Vagina (tissue), 2 donors: ENCODE measurements at regions not wholly inside any gene's neighbourhood (a gene's known extent, or its start where the extent isn't known, plus 50 kb on each side); places are given as distances from the start of the nearest gene placed in this dataset.
A peak's percentile ranks its signal among the peaks of the same experiment; 100 is the strongest.

Experiments used
- DNase-seq, 2 donors: peaks; one replicate each; pipeline ENCODE4 v3.0.0-alpha.2; 2017; ENCODE audit errors: extremely low spot score in 2 of 2
- H3K27ac ChIP-seq: fragments of 200-600 bp; sonication (generic); one replicate; pipeline ENCODE4 v1.5.1; 2019
- H3K27me3 ChIP-seq: fragments of 200-600 bp; sonication (generic); one replicate; pipeline ENCODE4 v1.5.1; 2019
- H3K36me3 ChIP-seq, 2 donors: fragments of 200-600 bp; sonication (generic); one replicate each; pipeline ENCODE4 v1.5.1; 2017 to 2019
- H3K4me1 ChIP-seq: fragments of 200-600 bp; sonication (generic); one replicate; pipeline ENCODE4 v1.5.1; 2019
- H3K4me3 ChIP-seq, 2 donors: fragments of 200-600 bp; sonication (generic); 1 replicate in 1 of 2; 2 replicates in 1 of 2; pipeline ENCODE4 v1.5.1; 2016 to 2019
- H3K9me3 ChIP-seq: fragments of 200-600 bp; sonication (generic); one replicate; pipeline ENCODE4 v1.5.1; 2019
- CTCF ChIP-seq, 3 experiments: fragments of 450-650 bp in 2 of 3; fragments of 200-600 bp in 1 of 3; sonication (generic) in 1 of 3; IDR thresholded peaks; one replicate each; pipeline ENCODE4 v1.5.1; 2017 to 2019; ENCODE audit warnings: antibody characterized with exemption in 3 of 3, mild to moderate bottlenecking in 2 of 3, moderate library complexity in 2 of 3
- POLR2A ChIP-seq, 2 donors: fragments of 450-650 bp; IDR thresholded peaks; one replicate each; pipeline ENCODE4 v1.6.1; 2017; ENCODE audit warnings: antibody characterized with exemption in 2 of 2, mild to moderate bottlenecking in 2 of 2, moderate library complexity in 2 of 2
- POLR2AphosphoS5 ChIP-seq, 2 donors: sonication (generic); formaldehyde crosslinking; IDR thresholded peaks; one replicate each; pipeline ENCODE4 v1.9.0; 2017; ENCODE audit warnings: antibody characterized with exemption in 2 of 2, mild to moderate bottlenecking in 2 of 2, low read depth in 1 of 2; ENCODE audit not compliant: insufficient read depth in 1 of 2
- intact Hi-C: fragments of 100-400 bp; cut with DNase I; formaldehyde crosslinking; loops from one replicate; pipeline ENCODE4 v1.15.1; 2023

GRCh38 chr6:18527836-18528743, 140.9 kb downstream of the RNF144B start:
- Histone ChIP-seq H3K9me3 (no peaks in the 10 kb centered on the region), H3K36me3 (no peaks in the 10 kb centered on the region), H3K27me3 (no peaks in the 10 kb centered on the region), H3K4me1 (no peaks in the 10 kb centered on the region), H3K27ac (no peak overlapping the region), H3K4me3 (no peak overlapping the region)
- intact Hi-C loops: no loop called here
- DNase-seq: no peak
- TF ChIP-seq POLR2AphosphoS5 (IDR thresholded peaks at IDR 0.05; ENCODE audit: insufficient read depth in 1 of 2, low read depth in 1 of 2) (no peak), POLR2A (IDR thresholded peaks at IDR 0.05) (no peak), CTCF (IDR thresholded peaks at IDR 0.05) (peak in 1 of 3 experiments; percentile 26)

DNA sequence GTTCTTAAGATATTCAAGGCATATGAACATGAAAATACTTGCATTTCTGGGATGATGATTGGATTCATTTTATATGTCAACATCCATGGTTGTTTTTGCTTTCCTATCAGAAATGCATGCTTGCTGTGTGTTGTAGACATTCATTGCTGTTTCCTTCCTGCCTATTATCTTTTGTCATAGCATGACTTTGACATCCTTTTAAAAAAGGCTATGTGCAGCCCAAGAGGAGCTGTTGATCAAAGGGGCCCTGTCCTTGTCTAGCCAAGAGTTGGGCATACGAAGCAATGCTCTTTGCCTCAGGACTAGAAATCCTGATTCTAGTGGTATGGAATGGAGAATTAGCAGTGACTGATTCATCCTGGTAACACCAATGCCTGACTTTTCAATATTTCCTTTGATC, 143.1 kb downstream of the RNF144B start:
- H3K36me3 ChIP-seq: no peaks in the 10 kb centered on the region
- H3K9me3 ChIP-seq: no peaks in the 10 kb centered on the region
- no peaks in the 10 kb centered on the region for H3K4me1 ChIP-seq
- intact Hi-C loops: no loop called here
- H3K27me3 ChIP-seq: no peaks in the 10 kb centered on the region
- TF ChIP-seq POLR2A (IDR thresholded peaks at IDR 0.05): no peak
- TF ChIP-seq POLR2AphosphoS5 (IDR thresholded peaks at IDR 0.05; ENCODE audit: insufficient read depth in 1 of 2, low read depth in 1 of 2): no peak
- TF ChIP-seq CTCF (IDR thresholded peaks at IDR 0.05): no peak
- H3K4me3 ChIP-seq: no peak overlapping the region
- no peak for DNase-seq
- H3K27ac ChIP-seq: no peak overlapping the region

- TF ChIP-seq CTCF (IDR thresholded peaks at IDR 0.05) (no peak), POLR2A (IDR thresholded peaks at IDR 0.05) (no peak), POLR2AphosphoS5 (IDR thresholded peaks at IDR 0.05; ENCODE audit: insufficient read depth in 1 of 2, low read depth in 1 of 2) (no peak)
- no peaks in the 10 kb centered on the region for H3K4me1 ChIP-seq
- intact Hi-C loops: no loop called here
- no peaks in the 10 kb centered on the region for H3K9me3 ChIP-seq
- H3K27ac ChIP-seq: no peak overlapping the region
- no peak for DNase-seq
- H3K4me3 ChIP-seq: no peak overlapping the region
- no peaks in the 10 kb centered on the region for H3K36me3 ChIP-seq
- H3K27me3 ChIP-seq: no peaks in the 10 kb centered on the region
These were observed 145.0 kb downstream of the RNF144B start for GRCh38 chr6:18532139-18532538.

DNA sequence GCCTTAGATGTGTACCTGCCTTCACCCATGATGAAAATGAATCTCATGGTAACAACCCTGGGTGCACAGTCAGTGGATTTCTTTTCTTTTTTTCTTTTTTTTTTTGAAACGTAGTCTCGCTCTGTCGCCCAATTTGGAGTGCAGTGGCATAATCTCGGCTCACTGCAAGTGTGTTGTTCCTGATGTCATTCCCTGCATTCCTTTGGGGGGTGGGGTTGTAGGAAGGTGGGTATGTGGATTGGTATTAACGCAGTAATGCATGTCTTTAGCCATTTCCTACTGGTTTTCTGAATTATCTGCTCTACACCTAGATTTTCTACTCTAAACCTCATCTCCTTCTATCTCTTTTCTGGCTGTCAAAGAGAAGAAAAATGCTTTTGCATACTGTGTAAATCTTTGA, 146.6 kb downstream of the RNF144B start:
- intact Hi-C loops: no loop called here
- H3K27ac ChIP-seq: no peak overlapping the region
- TF ChIP-seq POLR2A (IDR thresholded peaks at IDR 0.05): no peak
- TF ChIP-seq CTCF (IDR thresholded peaks at IDR 0.05): no peak
- no peak for TF ChIP-seq POLR2AphosphoS5 (IDR thresholded peaks at IDR 0.05; ENCODE audit: insufficient read depth in 1 of 2, low read depth in 1 of 2)
- DNase-seq: no peak
- H3K4me1 ChIP-seq: no peaks in the 10 kb centered on the region
- no peaks in the 10 kb centered on the region for H3K9me3 ChIP-seq
- no peaks in the 10 kb centered on the region for H3K27me3 ChIP-seq
- H3K36me3 ChIP-seq: no peaks in the 10 kb centered on the region
- no peak overlapping the region for H3K4me3 ChIP-seq

DNA sequence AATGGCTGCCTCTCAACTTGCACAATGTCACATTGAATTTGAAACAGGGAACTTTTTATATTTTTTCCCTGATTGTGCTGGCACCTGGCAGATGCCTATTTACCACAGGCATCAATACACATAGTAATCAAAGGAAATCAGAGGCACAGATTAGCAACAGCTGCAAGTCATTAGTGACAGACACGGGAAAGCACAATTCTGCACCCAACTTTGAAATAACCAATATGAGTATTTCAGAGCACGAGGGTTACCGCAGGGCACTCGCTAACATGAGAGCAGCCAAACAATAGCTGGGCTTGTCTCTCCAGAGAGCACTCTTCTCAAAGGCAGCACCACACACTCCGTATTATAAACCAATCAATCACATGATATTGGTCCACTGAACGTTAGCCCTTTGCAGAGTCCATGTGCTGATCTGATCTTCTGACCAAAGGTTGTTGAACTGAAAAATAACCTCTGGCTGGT, 149.5 kb downstream of the RNF144B start:
- H3K4me3 ChIP-seq: no peak overlapping the region
- no peak for DNase-seq
- no peak for TF ChIP-seq CTCF (IDR thresholded peaks at IDR 0.05)
- TF ChIP-seq POLR2AphosphoS5 (IDR thresholded peaks at IDR 0.05; ENCODE audit: insufficient read depth in 1 of 2, low read depth in 1 of 2): no peak
- no peak for TF ChIP-seq POLR2A (IDR thresholded peaks at IDR 0.05)
- no peaks in the 10 kb centered on the region for H3K4me1 ChIP-seq
- H3K27ac ChIP-seq: no peak overlapping the region
- no peaks in the 10 kb centered on the region for H3K9me3 ChIP-seq
- no peaks in the 10 kb centered on the region for H3K36me3 ChIP-seq
- H3K27me3 ChIP-seq: no peaks in the 10 kb centered on the region
- intact Hi-C loops: no loop called here
